GM18519 (cell line): ENCODE measurements at regions not wholly inside any gene's neighbourhood (a gene's known extent, or its start where the extent isn't known, plus 50 kb on each side); places are given as distances from the start of the nearest gene placed in this dataset.
"Not testable (repeated sequence)": the region's sequence is repeated elsewhere in the genome, so short reads cannot be mapped to it uniquely, and the experiment has no call there.

Experiments
- ATAC-seq: cut with Tn5 transposase; IDR thresholded peaks from one replicate; pipeline ENCODE4 v1.9.1; 2021; ENCODE audit warnings: mild to moderate bottlenecking, moderate library complexity; ENCODE audit not compliant: unreplicated experiment, low FRiP score

DNA sequence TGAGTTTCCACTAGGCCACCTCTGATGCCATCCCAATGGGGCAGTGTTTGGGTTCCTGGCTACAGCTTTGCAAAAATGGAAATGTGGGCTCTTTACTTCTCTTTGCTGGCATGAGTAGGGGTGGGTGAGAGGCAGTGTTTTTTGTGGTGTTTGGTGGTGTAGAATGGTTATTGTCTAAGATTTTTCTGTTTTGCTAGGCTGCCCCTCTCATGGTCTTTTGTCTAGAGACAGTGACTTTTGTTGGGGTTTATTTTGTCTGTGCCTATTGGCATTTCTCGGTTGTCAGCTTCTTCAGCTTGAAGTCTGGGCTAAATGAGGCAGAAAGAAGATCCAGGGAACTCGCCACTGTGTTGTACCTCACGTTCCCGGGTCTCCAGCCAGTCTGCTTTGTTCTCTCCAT is 112.1 kb downstream of the CENPF start:
- ATAC-seq = no peak

DNA sequence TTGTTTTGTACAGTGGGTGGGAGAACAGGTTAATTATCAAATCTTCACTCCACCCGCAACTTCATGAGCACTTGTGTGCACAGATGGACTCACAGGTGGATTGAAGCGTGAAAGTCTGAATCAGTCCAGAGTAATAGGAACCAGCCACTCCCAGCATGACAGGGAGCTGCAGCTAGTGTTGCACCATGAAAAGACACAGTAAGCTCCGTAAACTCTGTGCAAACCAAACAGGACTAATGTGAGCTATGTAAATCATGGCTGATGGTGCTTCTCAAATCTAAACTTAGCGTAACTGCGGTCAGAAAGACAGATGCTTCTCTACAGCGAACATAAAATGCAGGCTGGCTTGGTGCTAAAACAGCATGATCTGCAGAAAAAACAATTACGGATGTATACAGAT is 114.4 kb downstream of the CENPF start:
- ATAC-seq = no peak

DNA sequence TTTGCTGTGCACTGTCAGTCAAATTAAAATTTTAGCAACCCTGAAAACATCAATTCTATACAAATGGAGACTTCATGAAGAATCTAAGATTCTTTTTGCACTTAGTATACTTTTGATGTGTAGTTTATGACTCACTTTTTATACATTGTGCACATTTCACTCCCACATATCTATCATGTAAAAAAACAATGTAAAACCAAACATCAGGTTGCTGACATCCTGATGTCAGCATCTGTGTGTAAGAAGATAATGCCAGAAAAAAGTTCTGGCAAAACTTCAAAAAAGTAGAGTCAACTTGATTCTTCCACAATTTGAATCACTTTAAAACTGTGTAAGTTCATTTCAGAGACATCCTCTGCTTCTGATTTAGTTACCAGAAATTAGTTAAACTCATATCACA is 115.7 kb downstream of the CENPF start:
- no peak for ATAC-seq

DNA sequence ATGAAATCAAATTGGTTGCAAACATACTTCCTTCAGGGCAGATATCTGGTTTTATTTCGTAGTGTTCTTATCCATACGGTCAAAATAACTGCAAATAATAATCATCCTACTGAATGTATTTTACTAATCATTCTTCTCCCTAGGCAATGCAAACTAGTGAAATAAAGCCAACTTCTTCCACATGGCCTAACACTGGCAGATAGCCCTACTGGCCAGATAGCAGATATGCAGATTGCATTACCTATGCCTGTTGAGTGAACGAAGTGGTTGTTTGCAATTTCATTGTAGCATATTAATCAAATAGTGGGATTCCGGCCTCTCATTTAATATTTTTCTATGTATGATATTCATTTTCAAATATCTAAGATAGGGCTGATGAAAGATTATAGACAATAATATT is 116.2 kb downstream of the CENPF start:
- ATAC-seq = no peak

DNA sequence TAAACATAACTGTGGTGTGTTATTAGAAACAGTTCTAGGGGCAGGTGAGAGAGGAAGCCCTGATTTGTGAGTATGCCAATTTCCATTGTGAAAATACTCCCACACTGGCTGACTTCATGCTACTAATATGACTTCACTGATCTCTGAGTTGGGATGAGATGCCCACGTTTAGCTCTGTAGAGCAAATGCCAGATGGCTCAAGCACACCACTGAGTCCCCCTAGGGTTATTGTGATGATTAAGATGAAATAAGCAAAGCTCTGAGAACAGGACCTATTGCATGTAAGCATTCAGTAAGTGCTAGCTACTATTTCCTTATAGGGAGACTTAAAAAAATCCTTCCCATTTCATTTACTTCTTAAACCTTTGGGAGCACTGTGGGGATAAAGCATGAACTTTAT is 117.6 kb downstream of the CENPF start:
- no peak for ATAC-seq

DNA sequence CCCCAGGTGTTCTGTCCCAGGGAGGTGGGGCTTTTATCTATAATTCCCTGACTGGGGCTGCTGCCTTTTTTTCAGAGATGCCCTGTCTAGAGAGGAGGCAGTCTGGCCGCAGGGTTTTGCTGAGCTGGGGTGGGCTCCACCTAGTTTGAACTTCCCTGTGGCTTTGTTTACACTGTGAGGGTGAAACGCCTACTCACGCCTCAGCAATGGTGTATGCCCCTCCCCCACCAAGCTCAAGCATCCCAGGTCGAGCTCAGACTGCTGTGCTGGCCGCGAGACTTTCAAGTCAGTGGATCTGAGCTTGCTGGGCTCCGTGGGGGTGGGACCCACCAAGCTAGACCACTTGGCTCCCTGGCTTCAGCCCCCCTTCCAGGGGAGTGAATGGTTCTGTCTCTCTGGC is 124.3 kb downstream of the CENPF start:
- ATAC-seq = no peak

DNA sequence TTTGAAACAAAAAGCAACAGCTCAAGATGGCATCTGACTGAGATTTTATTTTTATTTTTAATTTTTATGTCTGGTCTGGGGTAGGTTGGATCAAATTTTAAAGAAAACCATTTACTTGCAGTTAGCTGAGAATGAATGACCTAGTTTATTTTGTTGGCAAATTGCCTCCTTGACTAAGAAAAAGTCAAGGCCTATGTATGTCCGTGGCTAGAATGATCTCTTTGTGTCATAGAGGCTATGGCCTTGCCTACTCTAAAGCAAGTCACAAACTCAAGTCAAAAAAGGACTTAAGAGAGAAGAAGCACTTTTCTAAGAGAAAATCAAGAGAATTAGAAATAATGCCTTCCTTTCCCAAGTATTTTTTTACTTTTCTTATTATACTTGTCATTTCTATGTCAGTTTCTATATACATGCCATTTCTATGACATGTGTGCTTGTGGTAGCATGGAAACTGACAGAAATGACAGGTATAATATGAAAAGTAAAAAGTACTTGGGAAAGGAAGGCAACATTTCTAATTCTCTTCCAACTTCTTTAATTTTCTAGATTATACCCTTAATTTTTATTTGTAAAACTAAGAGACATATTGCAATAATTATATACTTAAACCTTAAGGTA is 136.7 kb downstream of the CENPF start:
- ATAC-seq = no peak

DNA sequence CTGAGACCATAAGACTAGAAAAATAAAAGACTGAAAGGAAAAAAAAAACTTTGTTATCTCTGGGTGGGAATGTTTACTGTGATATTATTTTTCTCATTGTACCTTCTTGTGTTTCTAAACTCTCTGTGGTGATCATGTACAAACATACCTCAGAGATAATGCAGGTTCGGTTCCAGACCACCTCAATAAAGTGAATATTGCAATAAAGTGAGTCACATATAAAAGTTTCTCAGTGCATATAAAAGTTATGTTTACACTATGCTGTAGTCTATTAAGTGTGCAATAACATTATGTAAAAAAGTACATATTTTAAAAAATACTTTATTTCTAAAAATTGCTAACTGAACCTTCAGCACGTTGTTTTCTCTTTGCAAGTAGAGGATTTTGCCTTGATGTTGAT is 137.5 kb downstream of the CENPF start:
- no peak for ATAC-seq

DNA sequence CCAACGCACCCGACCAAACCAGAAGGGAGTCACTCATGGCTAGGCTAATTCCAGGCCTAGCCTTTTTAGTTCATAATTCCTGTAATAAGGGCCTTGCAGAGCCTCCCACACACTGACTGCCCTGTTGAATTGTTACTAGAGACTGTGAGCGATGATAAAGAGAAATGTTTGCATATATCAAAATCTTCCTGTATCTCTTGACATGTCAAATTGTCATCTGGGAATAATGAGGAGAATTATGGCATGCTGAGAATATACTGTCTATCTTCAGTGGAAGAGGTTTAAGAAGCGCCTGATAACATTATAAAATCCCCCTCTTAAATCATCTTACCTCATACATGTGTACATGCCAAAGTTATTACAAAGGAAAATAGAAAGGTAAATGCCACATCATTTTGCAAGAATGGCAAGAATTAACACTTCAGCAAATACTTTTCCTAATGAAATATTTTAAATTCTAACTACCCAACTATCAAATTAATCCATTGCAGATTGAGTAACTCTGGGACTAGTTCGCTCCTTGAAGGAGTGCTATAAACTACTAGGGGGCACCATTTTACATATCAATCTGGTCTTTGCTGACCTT is 144.1 kb downstream of the CENPF start:
- no peak for ATAC-seq

DNA sequence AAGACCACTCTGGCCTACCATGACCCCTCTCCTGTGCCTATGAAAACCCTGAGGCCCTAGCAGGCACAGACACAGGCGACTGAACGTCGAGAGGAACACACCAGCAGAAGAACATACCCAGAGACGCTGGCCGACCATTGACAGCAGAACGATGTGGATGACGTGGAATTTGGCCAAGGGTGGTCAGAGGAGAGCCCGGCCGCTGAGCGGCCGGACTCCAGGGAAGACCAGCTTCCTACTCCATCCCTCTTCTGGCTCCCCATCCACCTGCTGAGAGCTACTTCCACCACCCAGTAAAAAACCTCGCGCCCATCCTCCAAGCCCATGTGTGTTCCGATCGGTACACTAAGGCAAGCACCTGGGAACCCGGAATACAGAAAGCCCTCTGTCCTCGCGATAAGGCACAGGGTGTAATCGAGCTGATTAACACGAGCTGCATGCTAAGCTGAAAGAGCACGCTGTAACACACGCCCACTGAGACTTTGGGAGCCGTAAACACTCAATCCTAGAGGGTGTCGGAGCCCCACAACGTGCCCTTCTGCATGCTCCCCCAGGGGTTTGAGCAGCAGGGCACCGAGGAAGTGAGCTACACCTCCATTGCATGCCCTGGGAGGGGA is 150.3 kb downstream of the CENPF start:
- ATAC-seq = no peak

DNA sequence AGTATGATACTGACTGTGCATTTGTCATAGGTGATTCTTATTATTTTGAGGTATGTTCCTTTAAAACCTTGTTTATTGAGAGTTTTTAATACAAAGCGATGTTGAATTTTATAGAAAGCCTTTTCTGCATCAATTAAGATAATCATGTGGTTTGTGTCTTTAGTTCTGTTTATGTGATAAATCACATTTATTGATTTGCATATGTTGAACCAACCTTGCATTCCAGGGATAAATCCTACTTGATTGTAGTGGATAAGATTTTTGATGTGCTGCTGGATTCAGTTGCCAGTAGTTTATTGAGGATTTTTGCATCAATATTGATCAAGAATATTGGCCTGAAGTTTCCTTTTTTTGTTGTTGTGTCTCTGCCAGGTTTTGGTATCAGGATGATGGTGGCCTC is 158.0 kb downstream of the CENPF start:
- ATAC-seq = no peak

DNA sequence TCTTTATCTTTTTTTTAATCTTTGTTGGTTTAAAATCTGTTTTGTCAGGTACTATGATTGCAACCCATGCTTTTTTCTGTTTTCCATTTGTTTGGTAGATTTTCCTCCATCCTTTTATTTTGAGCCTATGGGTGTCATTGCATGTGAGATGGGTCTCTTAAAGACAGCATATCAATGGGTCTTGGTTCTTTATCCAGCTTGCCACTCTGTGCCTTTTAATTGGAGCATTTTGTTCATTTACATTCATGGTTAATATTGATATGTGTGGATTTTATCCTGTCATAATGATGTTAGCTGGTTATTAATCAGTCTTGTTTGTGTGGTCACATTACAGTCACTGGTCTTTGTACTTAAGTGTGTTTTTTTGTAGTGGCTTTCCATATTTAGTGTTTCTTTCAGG is 159.9 kb downstream of the CENPF start:
- no peak for ATAC-seq

DNA sequence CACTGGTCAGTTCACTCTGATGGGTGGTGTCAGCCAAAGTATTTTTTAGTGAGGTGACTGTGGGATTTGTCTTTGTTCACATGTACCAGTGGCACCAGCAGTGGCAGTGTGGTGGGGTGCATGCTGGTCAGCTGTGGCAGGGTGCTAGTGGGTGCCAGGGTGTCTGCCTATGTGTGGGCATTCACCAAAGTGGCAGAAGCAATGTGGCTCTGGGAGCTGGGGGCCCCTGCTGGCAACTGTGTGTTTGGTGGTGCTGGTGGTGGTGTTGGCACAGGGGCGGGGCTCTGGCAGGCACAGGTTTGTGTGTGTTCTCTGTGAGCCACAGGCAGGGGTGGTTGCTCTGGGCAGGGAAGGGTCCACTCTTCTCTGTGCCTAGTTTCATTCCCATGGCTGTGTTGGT is 161.5 kb downstream of the CENPF start:
- no peak for ATAC-seq

DNA sequence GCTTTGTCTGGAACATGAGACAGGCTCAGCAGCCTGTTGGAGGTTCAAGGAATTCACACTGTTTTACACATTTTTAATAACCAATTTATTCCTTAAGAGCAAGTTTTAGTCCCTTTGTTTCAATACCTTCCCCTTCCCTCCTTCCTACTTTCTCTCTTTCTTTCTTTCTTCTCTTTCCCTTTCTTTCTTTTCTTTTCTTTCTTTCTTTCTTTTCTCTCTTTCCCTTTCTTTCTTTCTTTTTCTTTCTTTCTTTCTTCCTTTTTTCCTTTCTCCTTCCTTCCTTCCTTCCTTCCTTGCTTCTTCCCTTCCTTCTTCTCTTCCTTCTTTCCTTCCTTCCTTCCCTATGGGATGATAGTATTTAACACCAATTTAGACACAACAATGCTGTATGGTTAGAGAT is 164.2 kb downstream of the CENPF start:
- ATAC-seq = no peak

DNA sequence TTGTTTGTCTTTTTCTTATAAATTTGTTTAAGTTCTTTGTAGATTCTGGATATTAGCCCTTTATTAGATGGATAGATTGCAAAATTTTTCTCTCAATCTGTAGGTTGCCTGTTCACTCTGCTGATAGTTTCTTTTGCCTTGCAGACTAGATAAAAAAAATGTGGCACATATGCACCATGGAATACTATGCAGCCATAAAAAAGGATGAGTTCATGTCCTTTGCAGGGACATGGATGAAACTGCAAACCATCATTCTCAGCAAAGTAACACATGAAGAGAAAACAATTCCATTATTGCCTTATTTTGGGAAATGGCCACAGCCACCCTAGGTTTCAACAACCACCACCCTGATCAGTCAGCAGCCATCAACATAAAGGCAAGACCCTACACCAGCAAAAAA is 166.7 kb downstream of the CENPF start:
- not testable (repeated sequence) for ATAC-seq

DNA sequence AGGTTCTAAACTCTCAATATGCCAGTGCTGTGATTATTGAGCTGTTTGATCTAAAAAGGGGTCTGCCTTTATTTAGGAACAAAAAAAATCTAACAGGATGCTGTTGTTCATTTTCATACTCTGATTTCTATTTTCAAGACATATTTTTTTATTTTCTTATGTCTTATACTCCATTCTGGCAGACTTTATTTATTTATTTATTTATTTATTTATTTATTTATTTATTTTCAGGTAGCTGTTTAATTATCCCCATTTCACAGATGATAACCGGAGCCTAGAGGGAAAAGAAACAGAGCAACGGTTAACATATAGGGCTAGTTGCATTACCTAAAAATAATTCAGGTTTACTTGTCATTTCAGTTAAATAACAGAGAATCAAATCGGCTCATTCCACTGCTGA is 174.4 kb downstream of the CENPF start:
- ATAC-seq = no peak

DNA sequence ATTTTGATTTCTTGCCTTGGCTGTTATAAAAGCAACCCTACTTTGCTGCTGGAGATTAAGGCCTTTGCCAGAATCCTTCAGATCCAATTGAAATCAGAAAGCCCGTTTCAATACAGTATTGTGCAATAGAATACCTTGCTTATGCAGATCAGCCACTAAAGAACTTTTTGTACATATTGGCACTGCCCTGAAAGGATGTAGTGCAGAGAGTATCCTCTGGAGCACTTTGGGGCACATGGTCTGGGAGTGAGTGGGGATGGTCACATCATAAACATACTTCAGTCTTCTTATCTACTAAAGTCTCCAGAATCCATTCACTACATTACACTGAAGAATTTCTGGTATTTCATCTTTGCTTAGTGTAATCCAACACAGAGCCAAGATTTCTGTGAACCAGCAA is 189.0 kb downstream of the CENPF start:
- ATAC-seq = no peak

DNA sequence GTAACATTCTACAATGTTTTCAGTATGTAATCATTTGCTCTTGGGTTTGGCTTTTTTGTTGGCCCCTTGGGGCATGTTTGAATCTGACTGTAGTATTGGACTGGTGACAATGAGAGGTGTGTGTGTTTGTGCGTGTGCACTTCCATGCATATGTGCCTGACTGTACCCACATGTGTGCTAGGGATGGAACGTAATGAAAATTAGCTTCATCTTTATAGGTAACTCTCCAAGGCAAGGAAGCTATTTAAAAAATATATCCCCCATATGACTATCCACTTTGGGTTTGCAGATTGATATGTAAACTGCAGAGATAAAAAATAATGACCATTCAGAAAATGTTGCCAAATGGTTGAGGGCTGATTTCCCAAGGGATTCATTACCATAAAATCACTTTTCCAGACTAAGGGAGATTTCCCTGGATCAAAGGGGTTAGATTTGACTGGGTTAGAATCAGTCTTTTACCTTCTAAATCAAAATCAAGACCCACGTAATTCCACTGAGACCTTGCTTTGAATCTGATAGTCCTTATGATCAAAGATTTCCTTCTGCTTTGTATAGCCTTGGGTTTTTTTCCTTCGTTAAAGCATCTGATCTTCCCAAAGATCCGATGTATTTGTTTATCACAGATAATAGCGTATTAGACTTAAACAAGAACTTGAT is 189.7 kb downstream of the CENPF start:
- no peak for ATAC-seq

DNA sequence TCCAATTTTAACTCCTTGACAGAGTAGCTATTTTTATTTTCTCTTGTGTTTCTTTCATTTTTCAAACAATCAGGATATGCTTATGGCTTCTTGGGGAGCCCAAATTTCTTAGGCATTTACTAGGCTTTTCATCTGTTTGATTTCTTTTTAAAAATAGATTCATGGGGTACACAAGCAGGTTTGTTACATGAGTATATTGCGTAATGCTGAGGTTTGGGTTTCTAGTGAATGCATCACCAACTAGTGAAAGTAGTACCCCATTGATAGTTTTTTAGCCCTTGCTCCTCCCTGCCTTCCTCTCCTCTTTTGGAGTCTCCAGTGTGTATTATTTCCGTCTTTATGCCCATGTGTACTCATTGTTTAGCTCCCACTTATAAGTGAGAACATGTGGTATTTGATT is 190.7 kb downstream of the CENPF start:
- ATAC-seq = no peak

DNA sequence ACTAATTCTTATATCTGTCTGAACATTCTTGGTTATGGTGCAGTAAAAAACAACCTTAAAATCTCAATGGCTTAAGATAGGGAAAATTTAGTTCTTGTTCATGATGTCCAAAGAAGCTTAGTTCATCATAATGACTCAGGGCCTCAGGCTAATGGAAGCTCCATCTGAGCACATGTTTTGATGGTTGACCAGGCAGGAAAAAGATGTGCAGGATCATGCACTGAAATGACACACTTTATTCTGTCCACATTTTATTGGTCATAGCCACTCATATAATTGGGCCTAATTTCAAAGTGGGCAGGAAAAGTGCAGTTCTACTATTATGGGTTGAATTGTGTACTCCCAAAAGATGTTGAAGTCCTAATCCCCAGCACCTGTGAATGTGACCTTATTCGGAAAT is 198.2 kb downstream of the CENPF start:
- no peak for ATAC-seq

DNA sequence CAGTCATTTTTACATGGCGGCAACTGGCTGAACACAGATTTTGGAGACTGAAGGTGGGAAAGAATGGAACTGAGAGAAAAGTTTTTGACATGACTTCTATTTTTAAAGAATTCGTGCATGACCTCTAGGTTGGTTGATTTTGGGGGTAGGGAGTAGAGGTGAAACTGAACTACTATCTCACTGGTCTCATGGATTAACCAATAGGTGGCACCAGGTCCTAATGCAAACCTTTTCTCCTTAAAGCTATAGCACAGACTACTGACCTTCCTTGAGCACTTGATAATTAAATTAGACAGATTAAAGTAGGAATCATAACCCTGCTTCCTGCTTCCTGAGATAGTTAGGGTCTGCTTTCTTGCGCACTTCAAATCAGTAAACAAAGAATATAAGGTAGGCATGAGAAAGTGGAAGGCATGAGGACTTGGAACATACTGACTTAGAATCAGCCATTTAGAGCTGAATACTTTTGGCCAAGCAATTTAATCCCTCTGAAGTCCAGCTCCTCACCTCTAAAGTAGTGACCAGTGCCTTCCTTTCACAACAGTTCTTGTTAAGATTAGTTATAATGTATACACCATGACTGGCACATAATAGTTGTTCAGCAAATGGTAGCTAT is 206.0 kb downstream of the CENPF start:
- ATAC-seq = no peak

DNA sequence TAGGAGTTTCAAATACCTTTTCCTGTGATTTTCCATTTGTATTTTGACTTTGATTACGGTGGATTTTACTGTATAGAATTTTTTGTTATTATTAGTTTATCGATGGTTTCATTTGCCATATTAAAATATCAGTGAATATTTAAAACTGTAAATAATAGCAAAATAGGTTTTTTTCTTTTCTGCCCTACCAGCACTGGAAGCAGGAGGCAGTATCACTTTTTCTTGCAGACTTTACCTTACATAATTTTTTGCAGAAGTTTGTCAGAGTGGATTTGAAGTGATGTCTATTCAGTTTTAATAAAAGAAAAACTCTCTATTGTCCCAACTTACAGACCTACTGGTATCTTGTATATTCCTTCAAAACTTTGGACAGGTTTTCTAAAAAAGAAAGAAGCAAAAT is 213.6 kb downstream of the CENPF start:
- no peak for ATAC-seq
